CMK (cell line): ENCODE measurements at regions not wholly inside any gene's neighbourhood (a gene's known extent, or its start where the extent isn't known, plus 50 kb on each side); places are given as distances from the start of the nearest gene placed in this dataset.

ENCODE experiments used
- DNase-seq: peaks from one replicate; pipeline ENCODE4 v3.0.0-alpha.2; 2010; ENCODE audit warnings: low read depth

- no peak for DNase-seq
These were observed 263.2 kb downstream of the STK31 start for GRCh38 chr7:23973264-23973663.

- DNase-seq, result no peak
These were observed 270.1 kb downstream of the STK31 start for GRCh38 chr7:23980081-23980480.

GRCh38 chr7:23981314-23981713 lies 271.3 kb downstream of the STK31 start:
- no peak for DNase-seq

- no peak for DNase-seq
These were observed 271.7 kb downstream of the STK31 start for GRCh38 chr7:23981758-23982157.

GRCh38 chr7:24005517-24005916 lies 278.5 kb upstream of the NPY start:
- DNase-seq, result no peak

- DNase-seq, result no peak
These were observed 273.5 kb upstream of the NPY start for GRCh38 chr7:24010495-24010894.

GRCh38 chr7:24017519-24017918 lies 266.5 kb upstream of the NPY start:
- no peak for DNase-seq

- no peak for DNase-seq
These were observed 265.7 kb upstream of the NPY start for GRCh38 chr7:24018331-24018730.

GRCh38 chr7:24019841-24020240 lies 264.1 kb upstream of the NPY start:
- no peak for DNase-seq

GRCh38 chr7:24024276-24025068 lies 259.5 kb upstream of the NPY start:
- no peak for DNase-seq

GRCh38 chr7:24025094-24025493 lies 258.9 kb upstream of the NPY start:
- DNase-seq, result no peak

- no peak for DNase-seq
These were observed 258.2 kb upstream of the NPY start for GRCh38 chr7:24025765-24026164.

GRCh38 chr7:24026351-24026750 lies 257.6 kb upstream of the NPY start:
- DNase-seq, result no peak

- DNase-seq, result no peak
These were observed 254.9 kb upstream of the NPY start for GRCh38 chr7:24029068-24029467.

- no peak for DNase-seq
These were observed 249.7 kb upstream of the NPY start for GRCh38 chr7:24034251-24034650.

GRCh38 chr7:24035366-24036032 lies 248.5 kb upstream of the NPY start:
- DNase-seq, result no peak

GRCh38 chr7:24036033-24036412 lies 248.0 kb upstream of the NPY start:
- no peak for DNase-seq

- DNase-seq, result no peak
These were observed 245.0 kb upstream of the NPY start for GRCh38 chr7:24038993-24039392.

GRCh38 chr7:24039991-24040624 lies 243.9 kb upstream of the NPY start:
- DNase-seq, result no peak

GRCh38 chr7:24042028-24042427 lies 242.0 kb upstream of the NPY start:
- no peak for DNase-seq

- no peak for DNase-seq
These were observed 234.7 kb upstream of the NPY start for GRCh38 chr7:24049296-24049695.

GRCh38 chr7:24050991-24051560 lies 232.9 kb upstream of the NPY start:
- DNase-seq, result no peak

- DNase-seq, result no peak
These were observed 232.3 kb upstream of the NPY start for GRCh38 chr7:24051651-24052050.
